GM23338 (cell line): ENCODE measurements at regions not wholly inside any gene's neighbourhood (a gene's known extent, or its start where the extent isn't known, plus 50 kb on each side); places are given as distances from the start of the nearest gene placed in this dataset.

Source experiments
- CREB1 ChIP-seq: fragments of 250-450 bp; sonication (Bioruptor Pico); IDR thresholded peaks from 2 replicates; pipeline ENCODE4 v1.5.0; 2020; ENCODE audit warnings: low read depth, mild to moderate bottlenecking, moderate library complexity
- CTCF ChIP-seq, 2 experiments: fragments of 200-600 bp in 1 of 2; sonication (generic) in 1 of 2; conservative IDR thresholded peaks; 2 replicates each; pipeline versions ENCODE4 v1.5.1 to v1.6.1; 2016 to 2017; ENCODE audit warnings: antibody characterized with exemption in 2 of 2, low read depth in 2 of 2, mild to moderate bottlenecking in 2 of 2, moderate library complexity in 1 of 2
- EZH2 ChIP-seq: fragments of 200-600 bp; sonication (generic); IDR thresholded peaks from one replicate; pipeline ENCODE4 v1.8.0; 2017; ENCODE audit warnings: antibody characterized with exemption, mild to moderate bottlenecking, low read depth; ENCODE audit not compliant: unreplicated experiment
- EZH2phosphoT487 ChIP-seq: fragments of 200-600 bp; sonication (generic); IDR thresholded peaks from one replicate; pipeline ENCODE4 v1.8.1; 2018; ENCODE audit warnings: antibody characterized with exemption; ENCODE audit not compliant: unreplicated experiment
- JUNB ChIP-seq: IDR thresholded peaks from one replicate; pipeline ENCODE4 v1.6.1; 2016; ENCODE audit warnings: antibody characterized with exemption; ENCODE audit not compliant: unreplicated experiment
- NANOG ChIP-seq: IDR thresholded peaks from 2 replicates; pipeline ENCODE4 v1.6.1; 2016; ENCODE audit warnings: antibody characterized with exemption, borderline replicate concordance
- POLR2AphosphoS5 ChIP-seq: IDR thresholded peaks from 2 replicates; pipeline ENCODE4 v1.6.1; 2016; ENCODE audit warnings: antibody characterized with exemption, low read depth
- STAT1 ChIP-seq: IDR thresholded peaks from one replicate; pipeline ENCODE4 v1.6.1; 2016; ENCODE audit warnings: antibody characterized with exemption; ENCODE audit not compliant: unreplicated experiment
- ZNF114 ChIP-seq: fragments of 250-450 bp; sonication (Bioruptor Pico); IDR thresholded peaks from 2 replicates; pipeline ENCODE4 v1.5.0; 2020; ENCODE audit warnings: mild to moderate bottlenecking, moderate library complexity
- ZNF331 ChIP-seq: fragments of 250-450 bp; sonication (Bioruptor Pico); IDR thresholded peaks from 2 replicates; pipeline ENCODE4 v1.5.0; 2020; ENCODE audit warnings: low read depth, mild to moderate bottlenecking, moderate library complexity
- TF ChIP-seq, protein P1 (sequence below): IDR thresholded peaks from one replicate; pipeline ENCODE4 v1.6.1; 2018; ENCODE audit warnings: antibody characterized with exemption; ENCODE audit not compliant: unreplicated experiment
- TF ChIP-seq, protein P2 (sequence below): IDR thresholded peaks from 2 replicates; pipeline ENCODE4 v1.6.1; 2016; ENCODE audit warnings: antibody characterized with exemption

DNA sequence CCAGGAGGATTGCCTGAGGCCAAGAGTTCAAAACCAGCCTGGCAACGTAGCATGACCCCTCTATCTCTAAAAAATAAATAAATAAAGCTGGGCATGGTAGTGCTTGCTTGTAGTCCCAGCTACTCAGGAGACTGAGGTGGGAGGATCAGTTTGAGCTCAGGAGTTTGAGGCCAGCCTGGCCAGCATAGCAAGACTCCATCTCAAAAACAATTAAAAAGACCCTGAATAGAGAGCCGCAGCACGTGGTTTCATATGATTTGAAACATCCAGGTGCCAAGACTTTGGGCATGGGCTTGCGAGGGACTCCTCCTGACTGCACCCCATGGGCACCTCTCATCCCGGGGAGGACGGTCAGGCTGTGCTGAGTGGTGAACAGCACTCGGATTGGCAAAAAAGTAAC, 63.9 kb downstream of the ZIC5 start:
- TF ChIP-seq CTCF (conservative IDR thresholded peaks at IDR 0.05; ENCODE audit: low read depth in 2 of 2) (no peak), POLR2AphosphoS5 (no peak), EZH2 (no peak), NANOG (no peak), STAT1 (no peak), CREB1 (CRISPR knock-in tag) (no peak), ZNF114 (CRISPR knock-in tag) (no peak), JUNB (no peak), EZH2phosphoT487 (no peak), ZNF331 (no peak)
- TF ChIP-seq, protein P1, sequence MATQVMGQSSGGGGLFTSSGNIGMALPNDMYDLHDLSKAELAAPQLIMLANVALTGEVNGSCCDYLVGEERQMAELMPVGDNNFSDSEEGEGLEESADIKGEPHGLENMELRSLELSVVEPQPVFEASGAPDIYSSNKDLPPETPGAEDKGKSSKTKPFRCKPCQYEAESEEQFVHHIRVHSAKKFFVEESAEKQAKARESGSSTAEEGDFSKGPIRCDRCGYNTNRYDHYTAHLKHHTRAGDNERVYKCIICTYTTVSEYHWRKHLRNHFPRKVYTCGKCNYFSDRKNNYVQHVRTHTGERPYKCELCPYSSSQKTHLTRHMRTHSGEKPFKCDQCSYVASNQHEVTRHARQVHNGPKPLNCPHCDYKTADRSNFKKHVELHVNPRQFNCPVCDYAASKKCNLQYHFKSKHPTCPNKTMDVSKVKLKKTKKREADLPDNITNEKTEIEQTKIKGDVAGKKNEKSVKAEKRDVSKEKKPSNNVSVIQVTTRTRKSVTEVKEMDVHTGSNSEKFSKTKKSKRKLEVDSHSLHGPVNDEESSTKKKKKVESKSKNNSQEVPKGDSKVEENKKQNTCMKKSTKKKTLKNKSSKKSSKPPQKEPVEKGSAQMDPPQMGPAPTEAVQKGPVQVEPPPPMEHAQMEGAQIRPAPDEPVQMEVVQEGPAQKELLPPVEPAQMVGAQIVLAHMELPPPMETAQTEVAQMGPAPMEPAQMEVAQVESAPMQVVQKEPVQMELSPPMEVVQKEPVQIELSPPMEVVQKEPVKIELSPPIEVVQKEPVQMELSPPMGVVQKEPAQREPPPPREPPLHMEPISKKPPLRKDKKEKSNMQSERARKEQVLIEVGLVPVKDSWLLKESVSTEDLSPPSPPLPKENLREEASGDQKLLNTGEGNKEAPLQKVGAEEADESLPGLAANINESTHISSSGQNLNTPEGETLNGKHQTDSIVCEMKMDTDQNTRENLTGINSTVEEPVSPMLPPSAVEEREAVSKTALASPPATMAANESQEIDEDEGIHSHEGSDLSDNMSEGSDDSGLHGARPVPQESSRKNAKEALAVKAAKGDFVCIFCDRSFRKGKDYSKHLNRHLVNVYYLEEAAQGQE, result no peak
- TF ChIP-seq, protein P2, sequence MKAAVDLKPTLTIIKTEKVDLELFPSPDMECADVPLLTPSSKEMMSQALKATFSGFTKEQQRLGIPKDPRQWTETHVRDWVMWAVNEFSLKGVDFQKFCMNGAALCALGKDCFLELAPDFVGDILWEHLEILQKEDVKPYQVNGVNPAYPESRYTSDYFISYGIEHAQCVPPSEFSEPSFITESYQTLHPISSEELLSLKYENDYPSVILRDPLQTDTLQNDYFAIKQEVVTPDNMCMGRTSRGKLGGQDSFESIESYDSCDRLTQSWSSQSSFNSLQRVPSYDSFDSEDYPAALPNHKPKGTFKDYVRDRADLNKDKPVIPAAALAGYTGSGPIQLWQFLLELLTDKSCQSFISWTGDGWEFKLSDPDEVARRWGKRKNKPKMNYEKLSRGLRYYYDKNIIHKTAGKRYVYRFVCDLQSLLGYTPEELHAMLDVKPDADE, result no peak
